ENCODE measurements at regions not wholly inside any gene's neighbourhood (a gene's known extent, or its start where the extent isn't known, plus 50 kb on each side); places are given as distances from the start of the nearest gene placed in this dataset.

DNA sequence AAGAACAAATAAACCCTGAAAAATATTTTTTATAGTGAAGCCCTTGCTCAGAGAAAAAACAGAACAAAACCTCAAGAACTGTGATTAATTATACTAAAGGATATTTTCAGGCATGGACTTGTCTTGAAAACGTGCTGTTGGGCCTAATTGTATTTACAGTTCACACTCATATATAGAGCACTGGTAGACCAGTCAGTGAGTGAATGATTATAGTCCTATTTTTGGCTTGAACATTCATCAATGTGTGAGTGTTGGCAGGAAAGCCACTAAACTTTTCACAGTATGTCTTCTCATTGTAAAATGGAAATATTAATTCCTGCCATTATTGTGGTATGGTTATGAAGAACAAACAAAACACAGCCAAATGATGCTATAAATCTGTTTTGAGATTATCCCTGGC, 462.8 kb downstream of the KCNA4 start:
- TF ChIP-seq, protein P1, sequence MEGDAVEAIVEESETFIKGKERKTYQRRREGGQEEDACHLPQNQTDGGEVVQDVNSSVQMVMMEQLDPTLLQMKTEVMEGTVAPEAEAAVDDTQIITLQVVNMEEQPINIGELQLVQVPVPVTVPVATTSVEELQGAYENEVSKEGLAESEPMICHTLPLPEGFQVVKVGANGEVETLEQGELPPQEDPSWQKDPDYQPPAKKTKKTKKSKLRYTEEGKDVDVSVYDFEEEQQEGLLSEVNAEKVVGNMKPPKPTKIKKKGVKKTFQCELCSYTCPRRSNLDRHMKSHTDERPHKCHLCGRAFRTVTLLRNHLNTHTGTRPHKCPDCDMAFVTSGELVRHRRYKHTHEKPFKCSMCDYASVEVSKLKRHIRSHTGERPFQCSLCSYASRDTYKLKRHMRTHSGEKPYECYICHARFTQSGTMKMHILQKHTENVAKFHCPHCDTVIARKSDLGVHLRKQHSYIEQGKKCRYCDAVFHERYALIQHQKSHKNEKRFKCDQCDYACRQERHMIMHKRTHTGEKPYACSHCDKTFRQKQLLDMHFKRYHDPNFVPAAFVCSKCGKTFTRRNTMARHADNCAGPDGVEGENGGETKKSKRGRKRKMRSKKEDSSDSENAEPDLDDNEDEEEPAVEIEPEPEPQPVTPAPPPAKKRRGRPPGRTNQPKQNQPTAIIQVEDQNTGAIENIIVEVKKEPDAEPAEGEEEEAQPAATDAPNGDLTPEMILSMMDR (conservative IDR thresholded peaks at IDR 0.05; ENCODE audit: low read length), result no peak
- no peak for TF ChIP-seq EZH2phosphoT487 (IDR thresholded peaks at IDR 0.05; ENCODE audit: borderline replicate concordance)

Data from Loucy (cell line).